Omental fat pad (tissue), 3 donors: ENCODE measurements at regions not wholly inside any gene's neighbourhood (a gene's known extent, or its start where the extent isn't known, plus 50 kb on each side); places are given as distances from the start of the nearest gene placed in this dataset.

ENCODE experiments used
- ATAC-seq: fragments of 150-250 bp; one replicate; pipeline ENCODE4 v1.9.1; 2016; ENCODE audit warnings: mild to moderate bottlenecking, moderate library complexity; ENCODE audit not compliant: low FRiP score
- DNase-seq: peaks from one replicate; pipeline ENCODE4 v3.0.0-alpha.2; 2019; ENCODE audit warnings: low spot score
- TF ChIP-seq, protein P1 (sequence below), 3 donors: fragments of 450-650 bp; IDR thresholded peaks; one replicate each; pipeline ENCODE4 v1.5.1; 2016 to 2017; ENCODE audit warnings: antibody characterized with exemption in 3 of 3, mild to moderate bottlenecking in 3 of 3, moderate library complexity in 2 of 3

DNA sequence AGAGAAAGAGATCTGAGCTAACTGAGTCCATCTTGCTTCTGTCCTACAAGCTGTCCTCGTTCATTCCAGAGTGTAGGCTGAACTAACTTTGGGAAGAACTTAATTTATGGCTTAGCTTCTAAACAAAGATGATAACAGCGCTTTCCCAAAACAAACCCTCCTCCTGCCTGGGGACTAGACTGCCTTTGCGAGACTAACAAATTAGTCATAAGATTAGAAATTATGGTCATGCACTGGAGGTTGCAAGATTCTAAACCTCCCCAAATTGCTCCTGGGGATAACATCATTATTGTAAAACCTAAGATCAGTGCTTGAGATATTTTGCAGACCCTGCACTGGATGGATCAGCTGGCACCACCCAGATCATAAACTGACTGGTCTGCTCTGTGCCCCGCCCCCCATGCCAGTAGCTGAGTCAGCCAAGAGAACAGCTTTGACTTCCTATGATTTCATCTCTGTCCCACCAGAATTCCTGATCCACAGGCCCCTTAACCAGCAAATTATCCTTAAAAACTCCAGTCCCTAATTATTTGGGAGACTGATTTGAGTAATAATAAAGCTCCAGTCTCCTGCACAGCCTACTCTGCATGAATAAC lies 883.3 kb downstream of the TRIML1 start:
- TF ChIP-seq, protein P1, sequence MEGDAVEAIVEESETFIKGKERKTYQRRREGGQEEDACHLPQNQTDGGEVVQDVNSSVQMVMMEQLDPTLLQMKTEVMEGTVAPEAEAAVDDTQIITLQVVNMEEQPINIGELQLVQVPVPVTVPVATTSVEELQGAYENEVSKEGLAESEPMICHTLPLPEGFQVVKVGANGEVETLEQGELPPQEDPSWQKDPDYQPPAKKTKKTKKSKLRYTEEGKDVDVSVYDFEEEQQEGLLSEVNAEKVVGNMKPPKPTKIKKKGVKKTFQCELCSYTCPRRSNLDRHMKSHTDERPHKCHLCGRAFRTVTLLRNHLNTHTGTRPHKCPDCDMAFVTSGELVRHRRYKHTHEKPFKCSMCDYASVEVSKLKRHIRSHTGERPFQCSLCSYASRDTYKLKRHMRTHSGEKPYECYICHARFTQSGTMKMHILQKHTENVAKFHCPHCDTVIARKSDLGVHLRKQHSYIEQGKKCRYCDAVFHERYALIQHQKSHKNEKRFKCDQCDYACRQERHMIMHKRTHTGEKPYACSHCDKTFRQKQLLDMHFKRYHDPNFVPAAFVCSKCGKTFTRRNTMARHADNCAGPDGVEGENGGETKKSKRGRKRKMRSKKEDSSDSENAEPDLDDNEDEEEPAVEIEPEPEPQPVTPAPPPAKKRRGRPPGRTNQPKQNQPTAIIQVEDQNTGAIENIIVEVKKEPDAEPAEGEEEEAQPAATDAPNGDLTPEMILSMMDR (IDR thresholded peaks at IDR 0.05): no peak
- ATAC-seq: no peak
- DNase-seq: no peak

DNA sequence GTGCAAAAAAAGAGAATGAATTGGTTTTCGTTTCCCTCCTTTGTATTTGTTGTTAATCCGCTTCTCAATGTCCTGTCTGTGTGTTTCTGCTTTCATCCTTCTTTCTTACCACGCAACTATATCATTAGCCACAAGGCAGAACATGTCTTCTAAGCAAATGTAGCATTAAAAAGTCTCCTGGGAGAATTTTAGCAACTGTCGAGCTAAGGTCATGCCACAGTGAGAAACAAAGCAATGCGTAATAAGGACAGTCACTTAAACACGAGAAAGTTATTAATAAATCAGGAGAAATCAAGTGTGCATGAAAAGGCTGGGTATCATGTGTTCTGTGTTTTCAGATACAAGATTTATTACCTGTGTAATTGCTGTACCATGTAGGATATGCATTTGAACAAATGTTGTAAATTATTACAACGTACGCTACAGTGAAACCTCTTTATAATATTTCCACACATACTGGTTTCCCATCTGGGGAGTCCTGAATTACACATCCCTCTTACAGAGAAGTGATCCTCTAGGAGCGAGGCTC lies 890.8 kb downstream of the TRIML1 start:
- no peak for ATAC-seq
- TF ChIP-seq, protein P1 (IDR thresholded peaks at IDR 0.05): no peak
- DNase-seq: no peak

DNA sequence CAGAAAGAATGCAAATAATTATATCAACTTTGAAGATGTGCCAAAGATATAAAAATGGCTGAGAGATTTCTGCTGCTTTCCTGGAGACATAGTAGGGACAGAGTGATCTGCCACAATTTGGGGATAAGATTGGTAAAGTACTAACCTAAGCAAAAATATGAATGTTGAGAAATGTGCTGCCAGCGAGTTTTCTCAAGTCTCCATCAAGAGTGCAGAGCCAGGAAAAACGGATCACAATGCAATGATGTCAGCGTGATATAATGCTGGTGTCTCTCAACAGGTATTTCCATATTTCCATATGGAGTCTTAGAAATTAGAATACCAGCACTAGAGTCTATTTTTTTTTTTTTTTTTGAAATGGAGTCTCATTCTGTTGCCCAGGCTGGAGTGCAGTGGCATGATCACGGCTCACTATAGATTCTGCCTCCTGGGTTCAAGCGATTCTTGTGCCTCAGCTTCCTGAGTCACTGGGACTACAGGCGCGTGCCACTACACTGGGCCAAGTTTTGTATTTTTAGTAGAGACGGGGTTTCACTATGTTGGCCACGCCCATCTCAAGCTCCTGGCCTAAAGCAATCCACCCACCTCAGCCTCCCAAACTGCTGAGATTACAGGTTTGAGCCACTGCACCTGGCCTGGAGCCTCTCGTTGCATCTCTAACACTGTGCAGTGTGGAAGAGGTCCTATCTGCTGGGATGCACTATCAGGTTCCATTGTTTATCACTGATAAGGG lies 893.5 kb downstream of the TRIML1 start:
- TF ChIP-seq, protein P1 (IDR thresholded peaks at IDR 0.05): no peak
- ATAC-seq (no peak), DNase-seq (no peak)

DNA sequence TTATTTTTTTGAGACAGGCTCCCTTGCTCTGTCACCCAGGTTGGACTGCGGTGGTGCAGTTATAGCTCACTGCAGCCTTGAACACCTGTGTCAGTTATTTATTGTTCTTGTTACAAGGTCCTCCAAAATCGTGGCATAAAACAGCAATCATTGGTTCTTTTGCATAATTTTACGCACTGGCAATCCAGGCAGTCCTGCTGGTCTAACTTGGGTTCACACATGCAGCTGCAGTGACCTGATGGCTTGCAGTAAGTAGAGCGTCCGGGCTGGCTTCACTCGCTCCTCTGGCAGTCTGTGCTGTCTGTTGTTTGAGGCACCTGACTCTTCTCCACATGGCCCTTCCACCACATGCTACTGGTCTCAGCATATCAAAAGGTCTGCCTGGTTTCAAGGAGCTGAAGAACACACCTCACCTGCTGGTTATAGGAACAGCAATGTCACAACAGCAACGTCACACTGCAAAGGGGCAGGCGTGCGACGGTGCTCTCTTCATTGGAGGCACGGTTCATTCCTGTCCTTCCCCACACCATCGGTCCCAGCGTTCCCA lies 894.6 kb downstream of the TRIML1 start:
- TF ChIP-seq, protein P1 (IDR thresholded peaks at IDR 0.05): no peak
- ATAC-seq (no peak), DNase-seq (no peak)

DNA sequence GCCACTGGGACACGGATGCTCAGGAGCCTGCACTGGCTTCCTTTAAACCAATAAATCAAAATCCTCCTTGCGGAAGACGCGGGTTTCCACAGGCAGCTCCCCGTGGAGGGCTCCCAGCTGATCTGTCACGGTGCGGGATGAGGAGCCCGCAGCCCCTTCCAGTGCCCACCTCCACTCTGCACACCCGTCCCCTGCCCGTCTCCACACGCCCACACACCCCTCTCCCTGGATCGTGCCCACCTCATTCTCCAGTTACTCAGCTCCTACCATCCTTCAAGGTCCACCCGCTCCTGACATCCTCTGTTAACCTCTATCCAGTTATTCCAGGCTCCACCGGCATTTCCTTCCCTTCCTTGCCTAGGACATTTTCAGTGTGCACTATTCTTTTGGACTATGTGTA lies 895.9 kb downstream of the TRIML1 start:
- DNase-seq: no peak
- ATAC-seq: no peak
- TF ChIP-seq, protein P1 (IDR thresholded peaks at IDR 0.05): no peak

DNA sequence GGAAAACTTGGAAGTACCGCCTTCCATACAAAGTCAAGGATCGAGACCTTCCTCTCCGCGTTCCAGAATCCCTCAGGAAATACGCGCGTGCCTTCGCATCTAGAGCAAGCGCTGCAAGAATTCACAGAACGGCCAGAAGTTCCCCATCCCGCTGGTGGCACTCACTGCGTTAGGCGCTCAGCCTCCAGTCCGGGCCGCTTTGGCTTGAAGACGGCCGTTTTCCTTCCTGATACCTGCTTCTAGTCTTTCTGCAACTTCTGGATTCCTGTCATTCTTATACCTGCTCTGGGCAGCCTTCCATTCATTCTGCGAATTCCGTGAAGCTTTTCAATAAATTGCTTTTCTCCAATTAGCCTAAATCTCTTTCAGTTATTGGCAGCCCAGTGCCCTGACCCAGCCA lies 896.4 kb downstream of the TRIML1 start:
- no peak for ATAC-seq
- DNase-seq: no peak
- TF ChIP-seq, protein P1 (IDR thresholded peaks at IDR 0.05): no peak
